ENCODE measurements at regions not wholly inside any gene's neighbourhood (a gene's known extent, or its start where the extent isn't known, plus 50 kb on each side); places are given as distances from the start of the nearest gene placed in this dataset.

- DNase-seq = no peak
These were observed 93.0 kb downstream of the PPP1R3A start for GRCh38 chr7:113825832-113826231.

GRCh38 chr7:113824117-113824823 lies 94.5 kb downstream of the PPP1R3A start:
- DNase-seq = no peak

GRCh38 chr7:113819474-113819873 lies 99.3 kb downstream of the PPP1R3A start:
- DNase-seq = no peak

- no peak for DNase-seq
These were observed 102.2 kb downstream of the PPP1R3A start for GRCh38 chr7:113816639-113817038.

- DNase-seq = peak; percentile 37
These were observed 105.3 kb downstream of the PPP1R3A start for GRCh38 chr7:113813471-113813870.

- DNase-seq = peak; percentile 13
These were observed 106.1 kb downstream of the PPP1R3A start for GRCh38 chr7:113812591-113813255.

- DNase-seq = peak; percentile 23
These were observed 108.6 kb downstream of the PPP1R3A start for GRCh38 chr7:113810080-113810744.

- peak; percentile 31 for DNase-seq
These were observed 109.2 kb downstream of the PPP1R3A start for GRCh38 chr7:113809581-113809980.

GRCh38 chr7:113806633-113807327 lies 112.0 kb downstream of the PPP1R3A start:
- DNase-seq = peak; percentile 10

- DNase-seq = peak; percentile 40
These were observed 112.8 kb downstream of the PPP1R3A start for GRCh38 chr7:113805976-113806375.

- DNase-seq = no peak
These were observed 114.2 kb downstream of the PPP1R3A start for GRCh38 chr7:113804475-113805095.

- no peak for DNase-seq
These were observed 117.1 kb downstream of the PPP1R3A start for GRCh38 chr7:113801751-113802150.

GRCh38 chr7:113800826-113801225 lies 118.0 kb downstream of the PPP1R3A start:
- peak; percentile 45 for DNase-seq

- DNase-seq = no peak
These were observed 118.9 kb downstream of the PPP1R3A start for GRCh38 chr7:113799896-113800295.

- DNase-seq = no peak
These were observed 121.3 kb downstream of the PPP1R3A start for GRCh38 chr7:113797420-113798010.

GRCh38 chr7:113796557-113796956 lies 122.3 kb downstream of the PPP1R3A start:
- DNase-seq = peak; percentile 90

GRCh38 chr7:113794573-113794972 lies 124.2 kb downstream of the PPP1R3A start:
- DNase-seq = no peak

- DNase-seq = no peak
These were observed 125.6 kb downstream of the PPP1R3A start for GRCh38 chr7:113793171-113793570.

- DNase-seq = no peak
These were observed 128.8 kb downstream of the PPP1R3A start for GRCh38 chr7:113790025-113790424.

- no peak for DNase-seq
These were observed 131.7 kb downstream of the PPP1R3A start for GRCh38 chr7:113787106-113787505.

GRCh38 chr7:113784956-113785355 lies 133.9 kb downstream of the PPP1R3A start:
- no peak for DNase-seq

GRCh38 chr7:113784316-113784715 lies 134.5 kb downstream of the PPP1R3A start:
- DNase-seq = no peak

Measured in fibroblast of skin of abdomen (primary cell).